ENCODE measurements at regions not wholly inside any gene's neighbourhood (a gene's known extent, or its start where the extent isn't known, plus 50 kb on each side); places are given as distances from the start of the nearest gene placed in this dataset.

GRCh38 chr5:111582993-111583601, 70.8 kb upstream of the STARD4 start:
- ChIA-PET POLR2A (no interaction called here), CTCF (no interaction called here)

GRCh38 chr5:111582451-111582850, 70.1 kb upstream of the STARD4 start:
- POLR2A ChIA-PET, result no interaction called here
- CTCF ChIA-PET, result no interaction called here

GRCh38 chr5:111580956-111581355, 68.6 kb upstream of the STARD4 start:
- POLR2A ChIA-PET, result no interaction called here
- CTCF ChIA-PET, result no interaction called here

GRCh38 chr5:111574311-111574710, 62.0 kb upstream of the STARD4 start:
- CTCF ChIA-PET, result no interaction called here
- POLR2A ChIA-PET, result no interaction called here

DNA sequence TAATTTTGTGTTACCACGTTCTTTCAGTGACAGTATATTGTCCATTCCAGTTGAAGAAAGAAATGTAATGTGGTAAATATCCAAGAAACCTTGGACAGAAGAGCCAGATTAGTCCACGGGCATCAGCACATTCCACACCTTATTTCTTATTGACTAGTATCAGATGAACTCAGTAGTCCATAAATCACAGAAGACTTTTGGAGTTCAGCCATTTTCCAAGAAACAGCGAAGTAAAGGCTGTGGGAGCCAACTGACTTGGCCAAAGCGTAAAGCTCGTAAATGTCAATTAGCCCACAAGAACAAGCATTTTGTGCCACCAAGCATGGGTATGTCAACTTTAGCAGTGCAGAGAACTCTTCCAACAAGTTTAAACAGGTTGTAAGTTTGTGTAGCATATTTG, 60.2 kb upstream of the STARD4 start:
- ChIA-PET CTCF (no interaction called here), POLR2A (no interaction called here)

GRCh38 chr5:111563031-111563822, 50.9 kb upstream of the STARD4 start:
- ChIA-PET CTCF (no interaction called here), POLR2A (no interaction called here)

DNA sequence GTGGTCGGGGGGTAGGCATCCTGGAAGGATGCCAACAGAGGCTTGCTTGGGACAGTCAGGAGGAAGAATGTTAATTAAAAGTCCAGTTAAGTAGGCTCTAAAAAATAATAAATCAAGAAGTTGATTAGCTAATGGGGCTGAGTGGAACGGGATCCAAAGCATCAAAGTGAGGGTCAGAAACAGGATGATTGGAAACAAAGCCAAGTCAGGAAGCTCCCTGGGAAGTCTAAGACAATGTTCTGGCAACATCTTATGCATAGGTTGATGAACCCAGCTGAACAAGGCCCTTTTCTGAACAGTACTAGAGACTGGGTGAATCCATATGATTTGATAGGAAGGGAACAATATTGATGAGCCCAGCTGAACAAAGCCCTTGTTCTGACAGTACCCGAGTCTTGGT, 50.2 kb upstream of the STARD4 start:
- CTCF ChIA-PET, result no interaction called here

More for the DNA sequence above, 50.2 kb upstream of the STARD4 start:
- POLR2A ChIA-PET, result no interaction called here

All from activated CD8-positive, alpha-beta memory T cell treated with anti-CD3 and anti-CD28 coated beads for 36 hours (primary cell).